ENCODE measurements at regions not wholly inside any gene's neighbourhood (a gene's known extent, or its start where the extent isn't known, plus 50 kb on each side); places are given as distances from the start of the nearest gene placed in this dataset.

GRCh38 chr13:73210218-73210883, 151.5 kb downstream of the KLF5 start:
- TF ChIP-seq CTCF (conservative IDR thresholded peaks at IDR 0.05 in 1 of 2, IDR thresholded peaks at IDR 0.05 in 1 of 2; ENCODE audit: extremely low read depth in 1 of 2, insufficient read depth in 1 of 2, low read depth in 1 of 2, low read length in 2 of 2) (no peak), EZH2 (IDR thresholded peaks at IDR 0.05; ENCODE audit: borderline replicate concordance, low read length) (no peak)

All from mammary epithelial cell (primary cell).